ENCODE measurements at regions not wholly inside any gene's neighbourhood (a gene's known extent, or its start where the extent isn't known, plus 50 kb on each side); places are given as distances from the start of the nearest gene placed in this dataset.

- H3K27ac ChIP-seq (ENCODE audit: low read length): no peak overlapping the region
- no peaks in the 10 kb centered on the region for H3K79me2 ChIP-seq (ENCODE audit: low read length)
- H3K9me3 ChIP-seq (ENCODE audit: insufficient read depth, low read length): no peaks in the 10 kb centered on the region
- no peaks in the 10 kb centered on the region for H4K20me1 ChIP-seq (ENCODE audit: insufficient read depth, low read length)
- no peaks in the 10 kb centered on the region for H3K4me1 ChIP-seq (ENCODE audit: low read length)
- no peak overlapping the region for H2AFZ ChIP-seq (ENCODE audit: low read depth, low read length)
- H3K36me3 ChIP-seq (replicated peaks; ENCODE audit: low read depth, low read length): no peaks in the 10 kb centered on the region
- H3K4me2 ChIP-seq (ENCODE audit: low read length): no peak overlapping the region
- H3K27me3 ChIP-seq (ENCODE audit: low read depth, low read length): no peaks in the 10 kb centered on the region
- no peak overlapping the region for H3K4me3 ChIP-seq (ENCODE audit: low read length)
- no peak overlapping the region for H3K9ac ChIP-seq (ENCODE audit: low read length)
- no peak for TF ChIP-seq EZH2phosphoT487 (IDR thresholded peaks at IDR 0.05; ENCODE audit: low read depth)
These were observed 652.5 kb downstream of the HS3ST4 start for GRCh38 chr16:26344240-26344776.

GRCh38 chr16:26344976-26345375, 653.2 kb downstream of the HS3ST4 start:
- H3K79me2 ChIP-seq (ENCODE audit: low read length): no peaks in the 10 kb centered on the region
- H3K4me1 ChIP-seq (ENCODE audit: low read length): no peaks in the 10 kb centered on the region
- TF ChIP-seq EZH2phosphoT487 (IDR thresholded peaks at IDR 0.05; ENCODE audit: low read depth) (no peak), CTCF (IDR thresholded peaks at IDR 0.05; ENCODE audit: low read depth, low read length) (no peak)
- H3K36me3 ChIP-seq (replicated peaks; ENCODE audit: low read depth, low read length): no peaks in the 10 kb centered on the region
- H3K4me2 ChIP-seq (ENCODE audit: low read length): no peak overlapping the region
- no peaks in the 10 kb centered on the region for H3K27me3 ChIP-seq (ENCODE audit: low read depth, low read length)
- H3K4me3 ChIP-seq (ENCODE audit: low read length): no peak overlapping the region
- no peaks in the 10 kb centered on the region for H4K20me1 ChIP-seq (ENCODE audit: insufficient read depth, low read length)
- no peaks in the 10 kb centered on the region for H3K9me3 ChIP-seq (ENCODE audit: insufficient read depth, low read length)
- H2AFZ ChIP-seq (ENCODE audit: low read depth, low read length): no peak overlapping the region
- no peak overlapping the region for H3K27ac ChIP-seq (ENCODE audit: low read length)
- H3K9ac ChIP-seq (ENCODE audit: low read length): no peak overlapping the region

GRCh38 chr16:26345966-26346365, 654.2 kb downstream of the HS3ST4 start:
- Histone ChIP-seq H3K4me2 (ENCODE audit: low read length) (no peak overlapping the region), H2AFZ (ENCODE audit: low read depth, low read length) (no peak overlapping the region), H4K20me1 (ENCODE audit: insufficient read depth, low read length) (no peaks in the 10 kb centered on the region), H3K9ac (ENCODE audit: low read length) (no peak overlapping the region), H3K4me1 (ENCODE audit: low read length) (no peaks in the 10 kb centered on the region), H3K9me3 (ENCODE audit: insufficient read depth, low read length) (no peaks in the 10 kb centered on the region), H3K27ac (ENCODE audit: low read length) (no peak overlapping the region), H3K27me3 (ENCODE audit: low read depth, low read length) (no peaks in the 10 kb centered on the region), H3K4me3 (ENCODE audit: low read length) (no peak overlapping the region), H3K79me2 (ENCODE audit: low read length) (no peaks in the 10 kb centered on the region), H3K36me3 (replicated peaks; ENCODE audit: low read depth, low read length) (no peaks in the 10 kb centered on the region)
- no peak for TF ChIP-seq EZH2phosphoT487 (IDR thresholded peaks at IDR 0.05; ENCODE audit: low read depth)
- TF ChIP-seq CTCF (IDR thresholded peaks at IDR 0.05; ENCODE audit: low read depth, low read length): no peak

GRCh38 chr16:26348095-26348494, 656.3 kb downstream of the HS3ST4 start:
- Histone ChIP-seq H4K20me1 (ENCODE audit: insufficient read depth, low read length) (no peaks in the 10 kb centered on the region), H3K9me3 (ENCODE audit: insufficient read depth, low read length) (no peaks in the 10 kb centered on the region), H3K4me1 (ENCODE audit: low read length) (no peaks in the 10 kb centered on the region), H3K9ac (ENCODE audit: low read length) (no peak overlapping the region), H2AFZ (ENCODE audit: low read depth, low read length) (no peak overlapping the region), H3K4me2 (ENCODE audit: low read length) (no peak overlapping the region), H3K79me2 (ENCODE audit: low read length) (no peaks in the 10 kb centered on the region), H3K27ac (ENCODE audit: low read length) (no peak overlapping the region), H3K27me3 (ENCODE audit: low read depth, low read length) (no peaks in the 10 kb centered on the region), H3K36me3 (replicated peaks; ENCODE audit: low read depth, low read length) (no peaks in the 10 kb centered on the region), H3K4me3 (ENCODE audit: low read length) (no peak overlapping the region)
- TF ChIP-seq EZH2phosphoT487 (IDR thresholded peaks at IDR 0.05; ENCODE audit: low read depth) (no peak), CTCF (IDR thresholded peaks at IDR 0.05; ENCODE audit: low read depth, low read length) (no peak)

Measured in OCI-LY3 (cell line).